Aorta (tissue), 5 donors: ENCODE measurements at regions not wholly inside any gene's neighbourhood (a gene's known extent, or its start where the extent isn't known, plus 50 kb on each side); places are given as distances from the start of the nearest gene placed in this dataset.

Experiments used
- ATAC-seq: fragments of 200-7000 bp; cut with Tn5 transposase; one replicate; pipeline ENCODE4 v1.9.1; 2022; ENCODE audit warnings: moderate library complexity; ENCODE audit not compliant: low FRiP score
- DNase-seq, 2 donors: peaks; one replicate each; pipeline ENCODE4 v3.0.0-alpha.2; 2020
- H3K27ac ChIP-seq, 2 donors: one replicate each; pipeline ENCODE4 v1.5.1; 2013; ENCODE audit warnings: low read length in 2 of 2, mild to moderate bottlenecking in 2 of 2, moderate library complexity in 2 of 2, control low read depth in 1 of 2, inconsistent platforms in 1 of 2, low read depth in 1 of 2
- H3K27me3 ChIP-seq, 2 donors: one replicate each; pipeline ENCODE4 v1.6.1; 2013; ENCODE audit warnings: control low read depth in 1 of 2, low read length in 1 of 2, mild to moderate bottlenecking in 1 of 2, moderate library complexity in 1 of 2; ENCODE audit not compliant: insufficient read depth in 2 of 2, control insufficient read depth in 1 of 2
- H3K36me3 ChIP-seq, 2 donors: one replicate each; pipeline ENCODE4 v1.6.1; 2013; ENCODE audit warnings: control low read depth in 1 of 2, low read length in 1 of 2, mild to moderate bottlenecking in 1 of 2; ENCODE audit not compliant: insufficient read depth in 2 of 2, control insufficient read depth in 1 of 2
- H3K4me1 ChIP-seq, 2 donors: one replicate each; pipeline ENCODE4 v1.6.1; 2013; ENCODE audit warnings: low read length in 2 of 2, control low read depth in 1 of 2, mild to moderate bottlenecking in 1 of 2, moderate library complexity in 1 of 2; ENCODE audit not compliant: insufficient read depth in 2 of 2, control insufficient read depth in 1 of 2
- H3K4me3 ChIP-seq, 2 donors: one replicate each; pipeline ENCODE4 v1.5.1; 2013; ENCODE audit warnings: low read length in 2 of 2, control low read depth in 1 of 2, mild to moderate bottlenecking in 1 of 2
- H3K9me3 ChIP-seq: one replicate; pipeline ENCODE4 v1.6.1; 2013; ENCODE audit warnings: mild to moderate bottlenecking, low read length; ENCODE audit not compliant: control insufficient read depth
- WGBS, 2 donors: extraction: QIAGEN DNeasy Blood & Tissue Kit; methylation state at CpG; one replicate each; pipeline ENCODE4 v1.1.7; 2013; 5-methylcytosine and 5-hydroxymethylcytosine counted together
- intact Hi-C, 2 donors: fragments of 100-400 bp; cut with DNase I; formaldehyde crosslinking; loops; one replicate each; pipeline versions ENCODE4 v1.14.2 to v1.15.0; 2022
- donor health status: healthy with polysubstance abuse.
- donor health status: Bipolar disorder and iron deficiency.
- donor health status: DM: no; HTN: no; CAD: no.
- donor health status: DM: no; HTN: no; CAD: no.
- donor health status: DM: yes; HTN: yes; CAD: no.

- no peak overlapping the region for H3K4me3 ChIP-seq
- H3K4me1 ChIP-seq, result no peaks in the 10 kb centered on the region
- intact Hi-C loops, result no loop called here
- ATAC-seq, result no peak
- no peaks in the 10 kb centered on the region for H3K27me3 ChIP-seq
- no peaks in the 10 kb centered on the region for H3K36me3 ChIP-seq
- H3K9me3 ChIP-seq, result no peaks in the 10 kb centered on the region
- no peak for DNase-seq
- WGBS, 2 donors, result 33 to 44% methylated on average over 4 of the region's 4 CpGs
- H3K27ac ChIP-seq, result no peak overlapping the region
These were observed 795.3 kb upstream of the CELF2 start for GRCh38 chr10:10222304-10222841.

GRCh38 chr10:10223131-10223530 is 794.5 kb upstream of the CELF2 start:
- no peaks in the 10 kb centered on the region for H3K36me3 ChIP-seq
- H3K4me3 ChIP-seq, result no peak overlapping the region
- H3K9me3 ChIP-seq, result no peaks in the 10 kb centered on the region
- DNase-seq (no peak), ATAC-seq (no peak)
- no peak overlapping the region for H3K27ac ChIP-seq
- intact Hi-C loops, result no loop called here
- 94 to 95% methylated on average over 3 of the region's 3 CpGs for WGBS, 2 donors
- no peaks in the 10 kb centered on the region for H3K27me3 ChIP-seq
- no peaks in the 10 kb centered on the region for H3K4me1 ChIP-seq

DNA sequence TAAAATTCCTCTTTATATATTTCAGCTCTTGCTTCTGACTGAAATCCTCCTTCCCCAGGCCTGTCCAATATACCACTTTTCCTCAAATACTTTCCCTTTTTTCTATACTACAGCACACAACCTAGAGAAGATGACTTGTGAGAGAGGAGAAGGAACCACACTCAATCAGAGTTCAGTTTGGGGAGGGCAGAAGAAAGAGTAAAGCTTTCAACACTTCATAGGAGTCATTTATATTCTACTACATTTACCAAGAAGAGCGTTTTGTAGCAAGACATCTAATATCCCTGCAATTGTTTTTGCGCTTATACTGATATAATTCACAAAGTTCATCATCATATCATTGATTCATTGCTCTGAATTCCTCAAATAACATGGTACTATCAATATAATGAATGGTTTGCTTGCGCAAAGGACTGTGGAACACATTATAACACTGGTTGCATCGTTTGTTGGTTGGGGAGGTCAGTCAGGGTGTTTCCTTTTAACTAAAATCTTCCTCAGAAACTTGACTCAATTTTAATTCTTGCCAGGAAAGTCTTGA is 792.5 kb upstream of the CELF2 start:
- 49 to 58% methylated on average over 4 of the region's 4 CpGs for WGBS, 2 donors
- intact Hi-C loops, result no loop called here
- Histone ChIP-seq H3K4me1 (no peaks in the 10 kb centered on the region), H3K4me3 (no peak overlapping the region), H3K36me3 (no peaks in the 10 kb centered on the region), H3K27ac (no peak overlapping the region), H3K9me3 (no peaks in the 10 kb centered on the region), H3K27me3 (no peaks in the 10 kb centered on the region)
- no peak for DNase-seq
- no peak for ATAC-seq

- H3K36me3 ChIP-seq, result no peaks in the 10 kb centered on the region
- no peak overlapping the region for H3K27ac ChIP-seq
- WGBS, 2 donors, result 49 to 53% methylated on average over 2 of the region's 2 CpGs
- no peaks in the 10 kb centered on the region for H3K9me3 ChIP-seq
- H3K4me1 ChIP-seq, result no peaks in the 10 kb centered on the region
- H3K27me3 ChIP-seq, result no peaks in the 10 kb centered on the region
- no peak overlapping the region for H3K4me3 ChIP-seq
- DNase-seq (no peak), ATAC-seq (no peak)
- intact Hi-C loops, result loop anchor here (5.0 to 10.0 kb wide), 2 partner anchors 442 to 444 kb away; no protein-coding TSS in a partner anchor
These were observed 784.4 kb upstream of the CELF2 start for GRCh38 chr10:10233229-10233628.

- no peaks in the 10 kb centered on the region for H3K9me3 ChIP-seq
- H3K4me1 ChIP-seq, result no peaks in the 10 kb centered on the region
- H3K36me3 ChIP-seq, result no peaks in the 10 kb centered on the region
- H3K27me3 ChIP-seq, result no peaks in the 10 kb centered on the region
- no peak for DNase-seq
- WGBS, 2 donors, result 44 to 46% methylated on average over 3 of the region's 3 CpGs
- ATAC-seq, result no peak
- no peak overlapping the region for H3K4me3 ChIP-seq
- H3K27ac ChIP-seq, result no peak overlapping the region
- intact Hi-C loops, result loop anchor here in 1 of 2 donors (10.0 kb wide), 1 partner anchor 440 kb away; no protein-coding TSS in a partner anchor
These were observed 782.7 kb upstream of the CELF2 start for GRCh38 chr10:10235003-10235402.

DNA sequence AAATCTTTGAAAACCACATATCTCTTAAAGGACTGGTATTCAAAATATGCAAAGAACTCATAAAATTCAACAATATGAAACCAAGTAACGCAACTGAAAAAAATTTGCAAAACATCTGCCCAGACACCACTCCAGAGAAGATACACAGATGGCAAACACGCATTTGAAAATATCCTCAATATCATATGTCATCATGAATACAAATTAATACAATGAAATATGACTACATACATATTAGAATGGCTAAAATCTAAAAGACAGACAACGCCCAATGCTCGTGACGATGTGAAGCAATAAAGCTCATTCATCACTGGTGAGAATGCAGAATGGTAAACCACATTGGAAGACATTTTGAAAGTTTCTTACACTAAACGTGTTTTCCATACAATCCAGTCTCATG is 770.1 kb upstream of the CELF2 start:
- H3K4me1 ChIP-seq, result no peaks in the 10 kb centered on the region
- H3K36me3 ChIP-seq, result no peaks in the 10 kb centered on the region
- ATAC-seq, result no peak
- no peak overlapping the region for H3K4me3 ChIP-seq
- DNase-seq, result no peak
- no peaks in the 10 kb centered on the region for H3K9me3 ChIP-seq
- H3K27me3 ChIP-seq, result no peaks in the 10 kb centered on the region
- intact Hi-C loops, result no loop called here
- no peak overlapping the region for H3K27ac ChIP-seq
- WGBS, 2 donors, result 91 to 92% methylated on average over 6 of the region's 6 CpGs

DNA sequence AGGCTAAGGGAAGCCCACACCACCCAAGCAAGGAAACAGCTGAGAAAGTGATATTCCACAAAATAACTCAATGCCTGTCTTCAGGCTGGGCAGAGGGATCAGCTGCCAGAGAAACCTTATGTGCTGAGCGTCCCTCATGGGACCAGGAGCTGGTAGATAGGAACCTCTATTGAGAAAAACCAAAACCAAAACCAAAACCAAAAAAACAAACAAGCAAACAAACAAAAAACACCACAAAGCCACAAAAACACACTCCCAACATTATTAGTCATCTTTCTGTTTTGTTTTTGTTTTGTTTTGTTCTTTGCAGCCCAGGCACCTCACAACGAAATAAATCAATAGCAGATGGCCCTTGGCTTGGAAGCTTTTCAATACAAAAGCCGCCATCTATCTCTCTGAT is 760.8 kb upstream of the CELF2 start:
- Histone ChIP-seq H3K27me3 (no peaks in the 10 kb centered on the region), H3K4me3 (no peak overlapping the region), H3K9me3 (no peaks in the 10 kb centered on the region), H3K36me3 (no peaks in the 10 kb centered on the region), H3K27ac (no peak overlapping the region), H3K4me1 (no peaks in the 10 kb centered on the region)
- no peak for DNase-seq
- intact Hi-C loops, result no loop called here
- WGBS, 2 donors, result 89 to 91% methylated on average over 3 of the region's 3 CpGs
- no peak for ATAC-seq

DNA sequence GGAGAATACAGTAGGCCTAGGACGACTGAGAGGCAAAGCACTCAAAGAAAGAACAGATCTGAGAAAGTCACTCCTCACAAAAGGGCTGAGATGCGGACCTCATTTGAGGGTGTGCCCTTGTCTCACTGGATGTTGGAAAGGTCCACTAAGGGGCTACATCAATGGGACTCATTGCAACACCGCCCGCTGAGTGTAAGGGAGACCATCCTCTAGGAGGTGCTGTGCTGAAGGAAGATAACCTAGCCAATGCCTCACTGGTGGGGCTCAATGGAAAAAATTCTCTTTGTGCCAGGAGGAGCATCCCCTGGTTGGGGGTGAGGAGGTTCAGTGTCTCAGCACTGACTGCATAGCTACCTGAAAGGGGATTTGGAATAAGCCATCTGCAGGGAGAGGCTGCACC is 758.7 kb upstream of the CELF2 start:
- 90 to 95% methylated on average over 4 of the region's 4 CpGs for WGBS, 2 donors
- no peak overlapping the region for H3K4me3 ChIP-seq
- no peaks in the 10 kb centered on the region for H3K27me3 ChIP-seq
- DNase-seq (no peak), ATAC-seq (no peak)
- no peak overlapping the region for H3K27ac ChIP-seq
- intact Hi-C loops, result no loop called here
- no peaks in the 10 kb centered on the region for H3K9me3 ChIP-seq
- no peaks in the 10 kb centered on the region for H3K36me3 ChIP-seq
- H3K4me1 ChIP-seq, result no peaks in the 10 kb centered on the region

DNA sequence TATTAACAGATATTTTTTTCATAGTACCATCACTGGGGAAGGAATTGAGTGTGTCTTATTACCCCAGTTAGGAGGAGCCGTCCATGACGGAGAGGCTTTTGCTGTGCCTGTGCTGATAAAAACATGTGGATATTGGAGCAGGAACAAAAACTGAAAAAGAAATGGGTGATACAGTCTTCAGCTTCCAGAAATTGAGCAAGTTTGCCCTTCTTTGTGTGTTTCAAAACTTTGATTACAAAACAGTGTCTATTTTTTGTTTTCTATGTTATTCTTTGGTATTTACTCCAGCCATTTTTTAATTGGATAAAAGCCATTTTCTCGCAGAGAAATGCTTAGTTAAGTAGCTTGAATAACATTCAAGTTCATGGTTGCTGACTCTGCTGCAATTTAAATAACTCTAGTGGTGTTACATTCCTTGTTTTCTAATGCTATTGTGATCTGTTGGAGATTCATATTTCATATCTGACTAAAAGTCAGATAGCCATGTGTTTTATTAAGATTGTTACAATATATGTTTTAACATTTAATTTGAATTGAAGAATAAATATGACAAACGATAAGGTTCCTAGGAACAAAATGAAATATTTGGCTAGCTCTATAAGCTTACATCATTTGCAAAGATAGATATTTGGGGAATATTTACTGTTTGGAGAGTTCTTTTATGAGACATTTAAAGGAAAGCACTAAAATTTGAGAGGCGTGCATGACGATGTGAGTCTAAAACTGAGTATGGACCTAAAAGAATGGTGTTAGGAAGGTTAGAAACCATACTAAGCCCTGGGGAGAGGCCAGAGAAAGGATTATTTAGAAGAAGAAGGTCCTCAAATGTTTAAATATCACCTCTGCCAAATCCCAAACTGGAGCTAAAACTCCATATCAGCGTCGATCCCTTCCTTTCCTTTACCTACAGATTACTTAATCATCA is 747.3 kb upstream of the CELF2 start:
- ATAC-seq (no peak), DNase-seq (no peak)
- Histone ChIP-seq H3K27ac (no peak overlapping the region), H3K9me3 (no peaks in the 10 kb centered on the region), H3K36me3 (no peaks in the 10 kb centered on the region), H3K27me3 (no peaks in the 10 kb centered on the region), H3K4me1 (no peaks in the 10 kb centered on the region), H3K4me3 (no peak overlapping the region)
- intact Hi-C loops, result no loop called here
- 7 to 15% methylated on average over 8 of the region's 8 CpGs for WGBS, 2 donors
